ENCODE measurements at regions not wholly inside any gene's neighbourhood (a gene's known extent, or its start where the extent isn't known, plus 50 kb on each side); places are given as distances from the start of the nearest gene placed in this dataset.

- DNase-seq, result peak in 1 of 10 donors; percentile 85
- intact Hi-C loops (cut with DNase I), result no loop called here
Measured at GRCh38 chr15:62456011-62456920, 291.2 kb upstream of the C2CD4B start.

DNA sequence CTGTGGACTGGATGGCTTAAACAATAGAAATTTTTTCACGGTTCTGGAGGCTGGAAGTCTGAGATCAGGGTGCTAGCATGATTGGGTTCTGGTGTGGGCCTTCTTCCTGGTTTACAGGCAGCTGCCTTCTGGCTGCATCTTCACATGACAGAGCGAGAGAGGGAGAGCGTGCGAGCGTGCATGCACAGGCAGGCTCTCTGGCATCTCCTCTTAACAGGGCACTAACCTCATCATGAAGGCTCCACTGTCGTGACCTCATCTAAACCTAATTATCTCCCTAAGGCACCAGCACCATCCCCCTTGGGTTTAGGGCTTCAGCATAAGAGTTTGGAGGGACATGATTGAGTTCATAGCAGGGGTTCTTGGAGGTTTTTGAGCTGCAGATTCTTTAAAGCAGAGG, 292.0 kb upstream of the C2CD4B start:
- intact Hi-C loops (cut with DNase I), result no loop called here
- no peak for DNase-seq

DNA sequence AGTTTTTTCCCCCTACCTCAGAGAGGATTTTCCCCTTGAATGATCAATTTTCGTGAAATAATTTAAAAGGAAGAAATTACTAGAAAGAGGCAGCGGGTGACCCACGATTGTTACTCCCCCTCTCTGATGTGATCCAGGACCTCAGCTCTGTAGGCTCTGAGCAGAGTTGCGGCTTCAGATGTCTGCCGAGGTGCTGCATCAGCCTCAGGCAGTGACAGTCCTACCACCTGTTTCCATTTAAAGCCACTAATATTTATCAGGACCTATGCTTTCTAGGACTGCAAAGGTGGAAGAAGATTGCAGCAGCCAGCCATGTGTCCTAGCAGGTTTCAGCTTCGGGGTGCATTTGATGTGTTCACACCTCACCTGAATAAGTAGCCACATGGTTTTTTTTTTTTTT, 294.8 kb upstream of the C2CD4B start:
- intact Hi-C loops (cut with DNase I), result no loop called here
- DNase-seq, result no peak

GRCh38 chr15:62462268-62462667, 297.2 kb upstream of the C2CD4B start:
- intact Hi-C loops (cut with DNase I), result no loop called here
- no peak for DNase-seq

DNA sequence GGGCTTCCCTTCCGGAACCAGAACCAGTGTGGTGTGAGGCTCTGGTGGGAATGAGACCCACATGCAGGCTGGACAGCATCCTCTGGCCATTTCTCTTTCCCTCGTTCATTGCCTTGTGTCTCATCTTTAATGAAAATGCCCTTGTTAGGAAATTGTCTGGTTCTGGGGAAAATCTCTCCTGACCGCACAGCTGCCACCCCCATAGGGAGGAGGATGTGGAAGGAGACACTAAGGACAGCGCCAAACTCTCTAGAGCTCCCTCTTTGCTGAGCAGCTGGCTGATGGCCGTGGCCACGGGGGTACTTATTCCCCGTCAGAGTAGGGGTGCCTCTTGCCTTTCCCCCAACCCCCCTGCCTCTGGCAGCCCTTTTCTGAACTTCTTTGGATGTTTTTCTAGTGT, 297.6 kb upstream of the C2CD4B start:
- intact Hi-C loops (cut with DNase I), result no loop called here
- no peak for DNase-seq

- intact Hi-C loops (cut with DNase I), result no loop called here
- no peak for DNase-seq
Measured at GRCh38 chr15:62464705-62465104, 299.6 kb upstream of the C2CD4B start.

DNA sequence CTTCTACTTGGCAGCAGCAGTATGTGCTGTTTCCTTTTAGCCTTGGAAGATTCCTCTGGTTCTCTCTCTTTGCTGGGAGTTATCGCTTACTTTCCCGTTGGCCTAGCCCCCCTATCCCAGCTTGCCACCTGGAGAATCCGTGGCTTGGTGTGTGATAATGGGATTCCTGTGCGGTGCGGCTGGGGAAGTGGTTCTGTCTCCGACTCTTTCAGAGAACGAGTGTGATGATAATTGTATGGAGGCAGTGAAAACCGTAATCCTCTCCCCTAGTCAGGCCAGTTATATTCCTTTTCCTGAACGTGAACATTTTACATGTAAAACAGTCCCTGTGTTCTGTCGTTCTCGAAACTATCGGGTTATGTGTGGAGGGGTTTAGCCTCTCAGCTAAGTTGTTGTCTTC, 300.1 kb upstream of the C2CD4B start:
- intact Hi-C loops (cut with DNase I), result no loop called here
- no peak for DNase-seq

DNA sequence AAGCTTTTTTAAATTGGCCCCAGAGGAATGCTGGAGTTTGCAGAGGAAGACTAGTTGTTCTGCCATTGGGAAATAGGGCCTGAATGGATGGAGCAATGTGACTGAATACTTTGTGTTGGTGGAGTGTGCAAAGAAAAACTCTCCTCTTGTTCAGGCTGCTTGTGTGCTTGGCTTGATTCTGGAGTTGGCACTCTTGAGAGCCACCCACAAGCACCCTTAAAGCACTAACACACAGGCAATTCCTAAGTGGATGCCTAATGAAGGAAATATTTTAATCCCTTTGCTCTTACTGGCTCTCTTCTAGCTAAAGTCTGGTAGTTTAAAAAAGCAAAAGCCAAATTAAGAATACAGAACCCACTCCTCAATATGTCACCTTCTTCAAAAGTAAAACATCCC, 304.4 kb upstream of the C2CD4B start:
- intact Hi-C loops (cut with DNase I), result no loop called here
- no peak for DNase-seq

DNA sequence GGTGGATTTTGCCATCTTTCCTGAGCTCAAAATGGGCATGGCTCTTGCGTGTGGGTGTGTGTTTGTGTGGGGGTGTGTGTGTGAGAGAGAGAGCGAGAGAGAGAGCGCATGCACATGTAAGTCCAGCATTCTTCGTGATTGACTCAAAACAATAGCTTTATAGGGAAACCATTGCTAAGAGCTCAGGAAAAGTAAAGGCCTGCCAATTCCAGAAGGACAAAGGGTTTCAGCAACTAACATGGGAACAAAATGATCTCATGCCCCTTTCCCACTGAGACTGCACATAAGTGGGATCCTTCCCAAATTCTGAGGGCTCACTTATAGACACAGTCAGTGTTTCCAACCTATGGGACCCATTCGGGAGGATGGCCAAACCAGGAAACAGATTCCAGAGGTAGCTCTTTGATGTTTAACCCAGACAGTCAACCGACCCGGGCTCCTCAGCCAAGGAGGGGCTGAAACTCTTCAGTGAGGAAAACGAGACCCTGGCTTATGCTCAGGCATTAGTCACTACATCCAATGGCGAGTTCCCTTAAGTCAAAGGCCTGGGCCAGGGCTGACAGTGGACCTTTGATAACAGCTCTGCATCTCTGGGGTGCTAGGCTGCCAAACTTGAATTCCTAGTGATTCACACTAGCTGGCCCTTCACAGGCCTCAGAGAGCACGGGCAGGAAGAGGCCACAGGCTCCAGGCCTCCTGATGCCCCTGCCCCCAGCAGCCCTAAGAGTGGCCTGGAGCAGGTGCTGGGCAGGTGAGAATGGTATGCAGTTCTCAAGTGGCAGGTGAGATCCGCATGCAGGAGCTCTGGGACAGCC, 305.0 kb upstream of the C2CD4B start:
- intact Hi-C loops (cut with DNase I), result no loop called here
- no peak for DNase-seq

DNA sequence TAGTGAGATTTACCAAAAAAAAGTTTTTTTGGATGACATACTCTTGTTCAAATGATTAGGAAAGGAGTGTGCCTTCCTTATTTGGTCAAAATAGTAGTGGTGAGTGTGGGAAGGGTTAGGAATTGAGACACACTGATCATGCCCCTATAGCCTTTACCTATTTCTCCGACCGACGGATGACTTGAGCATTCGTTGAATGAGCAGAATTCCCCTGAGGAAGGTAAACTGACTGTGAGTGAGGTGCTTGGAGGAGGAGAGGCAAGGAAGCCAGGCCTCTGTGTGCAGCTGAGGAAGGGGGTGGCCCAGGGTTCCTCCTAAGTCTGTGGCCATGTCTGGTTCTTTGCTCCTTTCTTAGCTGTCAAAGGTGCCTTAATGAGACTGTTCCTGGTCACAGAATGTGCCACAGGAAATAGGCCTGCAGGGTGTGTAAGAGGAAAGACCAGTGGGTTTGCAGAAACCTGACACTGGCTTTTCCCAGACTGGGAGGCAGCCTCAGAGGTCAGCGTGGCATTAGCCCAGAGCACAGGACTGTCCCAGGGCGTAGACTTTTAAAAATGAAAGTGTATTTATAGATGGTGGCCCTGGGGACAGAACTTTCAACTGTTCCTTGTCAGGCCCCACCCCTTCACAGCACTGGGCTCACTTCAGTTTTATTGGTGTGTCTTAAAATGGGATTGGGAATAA, 307.7 kb upstream of the C2CD4B start:
- no peak for DNase-seq
- intact Hi-C loops (cut with DNase I), result no loop called here

GRCh38 chr15:62474021-62474770, 309.1 kb upstream of the C2CD4B start:
- intact Hi-C loops (cut with DNase I), result no loop called here
- DNase-seq, result no peak

- intact Hi-C loops (cut with DNase I), result no loop called here
- DNase-seq, result no peak
Measured at GRCh38 chr15:62474771-62475124, 309.7 kb upstream of the C2CD4B start.

DNA sequence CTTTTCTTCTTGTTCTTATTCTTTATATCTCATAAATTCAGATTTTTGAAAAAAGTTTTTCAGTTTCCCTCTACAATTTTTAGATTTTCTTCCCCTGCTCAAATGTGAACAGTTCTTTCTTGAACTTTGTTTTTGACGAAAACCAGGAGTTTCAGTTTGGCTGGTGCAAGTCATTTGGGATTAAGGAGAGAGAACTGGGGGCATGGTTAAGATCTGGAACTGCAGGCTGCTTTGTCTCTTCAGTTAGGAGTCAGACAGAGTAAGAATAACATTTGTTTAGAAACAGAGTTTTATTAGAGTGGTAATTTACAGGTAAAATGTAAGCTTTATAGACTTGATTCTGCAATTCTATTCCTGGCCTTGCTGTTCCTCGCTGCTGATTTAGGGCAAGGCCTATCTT, 310.5 kb upstream of the C2CD4B start:
- intact Hi-C loops (cut with DNase I), result no loop called here
- no peak for DNase-seq

DNA sequence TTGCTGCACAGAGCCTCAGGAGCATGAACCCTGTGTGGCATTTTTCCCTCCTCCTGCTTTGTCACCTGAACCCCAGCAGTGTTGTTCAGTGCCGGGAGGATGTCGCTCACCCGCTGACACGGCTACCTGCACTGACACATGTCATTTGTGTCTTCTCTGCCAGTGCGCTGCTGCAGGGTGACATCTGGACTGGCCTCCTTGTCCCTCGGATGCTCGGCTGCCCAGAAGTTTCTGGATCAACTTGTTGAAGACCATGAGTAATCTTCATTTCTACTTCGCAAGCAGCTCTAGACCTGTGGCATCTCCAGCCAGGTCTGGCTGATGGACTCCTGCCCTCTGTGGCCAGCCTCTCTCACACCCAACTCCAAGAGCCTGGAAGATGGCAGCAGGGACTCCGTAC, 311.1 kb upstream of the C2CD4B start:
- no peak for DNase-seq
- intact Hi-C loops (cut with DNase I), result no loop called here

DNA sequence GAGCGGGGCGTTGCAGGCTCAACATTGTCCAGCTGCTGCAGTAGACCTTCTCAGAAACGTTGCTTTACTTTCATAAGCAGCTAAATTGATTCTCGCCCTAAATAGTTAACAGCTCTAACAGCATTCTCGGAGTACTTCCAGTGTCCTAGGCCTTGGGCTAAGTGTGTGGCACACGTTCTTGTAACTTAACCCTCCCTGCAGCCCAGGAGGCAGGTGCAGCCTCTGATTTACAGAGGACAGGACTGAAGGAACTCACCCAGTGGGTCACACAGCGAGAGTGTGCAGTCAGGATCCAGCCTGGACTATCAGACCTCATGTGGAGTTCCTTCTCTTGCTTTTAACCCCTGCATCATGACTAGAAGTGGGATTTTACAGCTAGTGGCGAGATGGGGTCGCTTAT, 312.8 kb upstream of the C2CD4B start:
- intact Hi-C loops (cut with DNase I), result no loop called here
- DNase-seq, result no peak

DNA sequence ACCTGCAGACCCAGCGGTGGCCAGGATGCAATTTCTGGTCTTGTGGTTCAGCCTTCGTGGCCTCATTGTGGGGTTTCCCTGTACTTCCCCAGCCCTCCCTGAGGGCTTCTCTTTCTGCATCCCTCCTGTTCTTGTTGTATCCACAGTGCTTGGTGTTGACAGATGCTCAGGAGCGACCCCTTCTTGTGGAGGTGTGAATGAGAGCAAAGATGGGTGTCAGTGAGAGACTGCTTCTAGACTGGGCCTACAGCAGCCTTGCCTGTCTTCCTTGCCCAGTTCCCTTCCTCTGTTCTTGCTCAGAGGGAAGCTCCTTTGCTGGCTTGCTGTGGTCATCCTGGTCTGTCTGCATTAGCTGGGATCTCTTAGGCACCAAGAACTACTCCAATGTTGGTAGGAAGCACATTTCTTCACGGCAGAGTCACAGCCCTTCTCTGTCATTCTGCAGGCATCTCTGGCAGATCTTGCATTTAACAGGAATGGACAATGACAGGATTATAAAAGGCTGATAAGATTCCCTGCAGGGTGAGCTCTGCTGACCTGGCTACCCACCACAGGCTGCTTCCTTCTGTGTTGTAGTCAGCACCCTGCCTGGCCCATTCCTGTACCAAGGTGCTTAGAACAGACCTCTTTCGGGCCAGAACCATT, 317.8 kb upstream of the C2CD4B start:
- intact Hi-C loops (cut with DNase I), result no loop called here
- no peak for DNase-seq

DNA sequence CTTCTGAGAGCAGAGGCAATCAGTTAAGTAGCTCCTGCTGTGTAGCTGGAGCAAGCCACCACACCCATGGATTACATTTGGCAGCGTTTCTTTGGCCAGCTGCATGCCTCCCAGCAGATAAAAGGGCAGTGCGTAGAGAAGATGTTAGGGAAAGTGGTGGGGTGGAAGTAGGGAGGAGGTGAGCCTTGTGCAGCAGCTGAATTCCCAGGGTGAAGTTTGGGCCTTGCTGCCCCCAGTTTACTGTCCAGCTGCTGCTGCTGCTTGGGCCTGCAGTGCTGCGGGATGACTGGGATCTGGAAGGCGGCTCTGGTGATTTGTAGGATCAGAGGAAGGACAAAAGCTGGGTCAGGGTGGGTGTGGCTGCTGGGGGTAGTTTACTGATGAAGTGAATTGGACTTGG, 318.7 kb upstream of the C2CD4B start:
- intact Hi-C loops (cut with DNase I), result no loop called here
- no peak for DNase-seq

- DNase-seq, result no peak
- intact Hi-C loops (cut with DNase I), result no loop called here
Measured at GRCh38 chr15:62485170-62485720, 320.2 kb upstream of the C2CD4B start.

- intact Hi-C loops (cut with DNase I), result no loop called here
- no peak for DNase-seq
Measured at GRCh38 chr15:62486041-62486440, 321.0 kb upstream of the C2CD4B start.

GRCh38 chr15:62488387-62488786, 323.3 kb upstream of the C2CD4B start:
- no peak for DNase-seq
- intact Hi-C loops (cut with DNase I), result no loop called here

Measured in posterior cingulate gyrus (tissue), 11 donors.